Caco-2 (cell line): ENCODE measurements at regions not wholly inside any gene's neighbourhood (a gene's known extent, or its start where the extent isn't known, plus 50 kb on each side); places are given as distances from the start of the nearest gene placed in this dataset.

Experiments used
- BruUV-seq: library from RNA; stranded (reverse); fragments of 400-500 nt; replicated peaks from 2 replicates; lab custom pipeline; 2021; lab: Mats Ljungman, UMichigan
- CTCF ChIA-PET: fragments of 300-600 bp; sonication (Branson Sonifier 250); formaldehyde crosslinking; loops from one replicate; lab custom pipeline; 2022; ENCODE audit warnings: antibody characterized with exemption; lab: Charles Lee
- POLR2A ChIA-PET: fragments of 300-600 bp; sonication (Branson Sonifier 250); formaldehyde crosslinking; loops from one replicate; lab custom pipeline; 2022; ENCODE audit warnings: antibody characterized with exemption; lab: Charles Lee
- DNase-seq, 2 experiments: peaks; one replicate each; pipeline versions ENCODE4 v3.0.0 to v3.0.0-alpha.2; 2020 to 2022
- H3K27me3 ChIP-seq: replicated peaks from 2 replicates; pipeline ENCODE4 v1.6.0; 2011; ENCODE audit warnings: low read length; ENCODE audit not compliant: control insufficient read depth, insufficient read depth
- H3K36me3 ChIP-seq: 2 replicates; pipeline ENCODE4 v1.5.1; 2011; ENCODE audit warnings: low read length; ENCODE audit not compliant: control insufficient read depth, insufficient read depth
- H3K4me1 ChIP-seq: fragments of 250-450 bp; sonication (Bioruptor Pico); 2 replicates; pipeline ENCODE4 v1.5.1; 2020; ENCODE audit warnings: mild to moderate bottlenecking
- H3K4me3 ChIP-seq: 2 replicates; pipeline ENCODE4 v1.5.1; 2011; ENCODE audit warnings: low read depth, mild to moderate bottlenecking, control low read depth, low read length
- H3K9me3 ChIP-seq: fragments of 250-450 bp; sonication (Bioruptor Pico); 2 replicates; pipeline ENCODE4 v1.5.1; 2020; ENCODE audit warnings: mild to moderate bottlenecking, moderate library complexity
- H3K27ac Mint-ChIP-seq: one replicate; pipeline ENCODE4 v1.8.0; 2022; ENCODE audit warnings: mixed read lengths; ENCODE audit not compliant: unreplicated experiment
- H3K27me3 Mint-ChIP-seq: one replicate; pipeline ENCODE4 v1.8.0; 2022; ENCODE audit warnings: mixed read lengths; ENCODE audit not compliant: insufficient read depth, unreplicated experiment
- H3K36me3 Mint-ChIP-seq: one replicate; pipeline ENCODE4 v1.8.0; 2022; ENCODE audit warnings: mild to moderate bottlenecking, mixed read lengths; ENCODE audit not compliant: insufficient read depth, unreplicated experiment
- H3K4me1 Mint-ChIP-seq: one replicate; pipeline ENCODE4 v1.8.0; 2022; ENCODE audit warnings: low read depth, mixed read lengths; ENCODE audit not compliant: unreplicated experiment
- H3K4me3 Mint-ChIP-seq: one replicate; pipeline ENCODE4 v1.8.0; 2022; ENCODE audit warnings: mild to moderate bottlenecking, moderate library complexity, mixed read lengths; ENCODE audit not compliant: unreplicated experiment
- H3K9me3 Mint-ChIP-seq: one replicate; pipeline ENCODE4 v1.8.0; 2022; ENCODE audit warnings: mixed read lengths; ENCODE audit not compliant: unreplicated experiment
- intact Hi-C: fragments of 100-400 bp; cut with micrococcal nuclease; formaldehyde crosslinking; loops from one replicate; pipeline ENCODE4 v1.10.0; 2022; ENCODE audit not compliant: unreplicated experiment
- TF ChIP-seq, protein P1 (sequence below), 2 experiments: fragments of 200-600 bp in 1 of 2; IDR thresholded peaks; 1 replicate in 1 of 2; 2 replicates in 1 of 2; pipeline versions ENCODE4 v1.5.1 to v1.8.0; 2011 to 2022; ENCODE audit warnings: antibody characterized with exemption in 1 of 2, control low read depth in 1 of 2, inconsistent platforms in 1 of 2, low read depth in 1 of 2, low read length in 1 of 2, mild to moderate bottlenecking in 1 of 2, moderate library complexity in 1 of 2; ENCODE audit not compliant: insufficient read depth in 1 of 2, severe bottlenecking in 1 of 2, unreplicated experiment in 1 of 2

GRCh38 chr4:60250657-60251056 is 949.5 kb upstream of the ADGRL3 start:
- H3K27ac Mint-ChIP-seq: no peak overlapping the region

GRCh38 chr4:60259781-60260180 is 940.3 kb upstream of the ADGRL3 start:
- ChIA-PET CTCF (no interaction called here), POLR2A (no interaction called here)
- Histone ChIP-seq H3K4me1 (no peaks in the 10 kb centered on the region), H3K27me3 (no peaks in the 10 kb centered on the region), H3K9me3 (no peaks in the 10 kb centered on the region), H3K4me3 (no peak overlapping the region), H3K36me3 (no peaks in the 10 kb centered on the region)
- no peaks in the 10 kb centered on the region for H3K27me3 Mint-ChIP-seq
- no peaks in the 10 kb centered on the region for H3K4me1 Mint-ChIP-seq
- no peak for DNase-seq
- H3K4me3 Mint-ChIP-seq: no peak overlapping the region
- H3K27ac Mint-ChIP-seq: no peak overlapping the region
- no peaks in the 10 kb centered on the region for H3K36me3 Mint-ChIP-seq
- TF ChIP-seq, protein P1, sequence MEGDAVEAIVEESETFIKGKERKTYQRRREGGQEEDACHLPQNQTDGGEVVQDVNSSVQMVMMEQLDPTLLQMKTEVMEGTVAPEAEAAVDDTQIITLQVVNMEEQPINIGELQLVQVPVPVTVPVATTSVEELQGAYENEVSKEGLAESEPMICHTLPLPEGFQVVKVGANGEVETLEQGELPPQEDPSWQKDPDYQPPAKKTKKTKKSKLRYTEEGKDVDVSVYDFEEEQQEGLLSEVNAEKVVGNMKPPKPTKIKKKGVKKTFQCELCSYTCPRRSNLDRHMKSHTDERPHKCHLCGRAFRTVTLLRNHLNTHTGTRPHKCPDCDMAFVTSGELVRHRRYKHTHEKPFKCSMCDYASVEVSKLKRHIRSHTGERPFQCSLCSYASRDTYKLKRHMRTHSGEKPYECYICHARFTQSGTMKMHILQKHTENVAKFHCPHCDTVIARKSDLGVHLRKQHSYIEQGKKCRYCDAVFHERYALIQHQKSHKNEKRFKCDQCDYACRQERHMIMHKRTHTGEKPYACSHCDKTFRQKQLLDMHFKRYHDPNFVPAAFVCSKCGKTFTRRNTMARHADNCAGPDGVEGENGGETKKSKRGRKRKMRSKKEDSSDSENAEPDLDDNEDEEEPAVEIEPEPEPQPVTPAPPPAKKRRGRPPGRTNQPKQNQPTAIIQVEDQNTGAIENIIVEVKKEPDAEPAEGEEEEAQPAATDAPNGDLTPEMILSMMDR (IDR thresholded peaks at IDR 0.05; ENCODE audit: insufficient read depth in 1 of 2, low read depth in 1 of 2, low read length in 1 of 2, severe bottlenecking in 1 of 2, unreplicated experiment in 1 of 2): no peak
- no peaks in the 10 kb centered on the region for H3K9me3 Mint-ChIP-seq
- no TSS peak for BruUV-seq
- intact Hi-C loops: no loop called here

More at GRCh38 chr4:60250657-60251056, 949.5 kb upstream of the ADGRL3 start:
- Histone ChIP-seq H3K4me3 (no peak overlapping the region), H3K27me3 (no peaks in the 10 kb centered on the region), H3K9me3 (no peaks in the 10 kb centered on the region), H3K4me1 (no peaks in the 10 kb centered on the region), H3K36me3 (no peaks in the 10 kb centered on the region)
- H3K27me3 Mint-ChIP-seq: no peaks in the 10 kb centered on the region
- BruUV-seq: no TSS peak
- H3K4me3 Mint-ChIP-seq: no peak overlapping the region
- no peaks in the 10 kb centered on the region for H3K36me3 Mint-ChIP-seq
- CTCF ChIA-PET: no interaction called here
- TF ChIP-seq, protein P1 (IDR thresholded peaks at IDR 0.05; ENCODE audit: insufficient read depth in 1 of 2, low read depth in 1 of 2, low read length in 1 of 2, severe bottlenecking in 1 of 2, unreplicated experiment in 1 of 2): no peak
- H3K9me3 Mint-ChIP-seq: no peaks in the 10 kb centered on the region
- intact Hi-C loops: no loop called here
- POLR2A ChIA-PET: no interaction called here
- no peaks in the 10 kb centered on the region for H3K4me1 Mint-ChIP-seq
- DNase-seq: no peak

- H3K4me1 ChIP-seq: no peaks in the 10 kb centered on the region
- intact Hi-C loops: no loop called here
- no peaks in the 10 kb centered on the region for H3K4me1 Mint-ChIP-seq
- POLR2A ChIA-PET: no interaction called here
- no peaks in the 10 kb centered on the region for H3K27me3 Mint-ChIP-seq
- H3K27ac Mint-ChIP-seq: no peak overlapping the region
- no peaks in the 10 kb centered on the region for H3K27me3 ChIP-seq
- TF ChIP-seq, protein P1 (IDR thresholded peaks at IDR 0.05; ENCODE audit: insufficient read depth in 1 of 2, low read depth in 1 of 2, low read length in 1 of 2, severe bottlenecking in 1 of 2, unreplicated experiment in 1 of 2): no peak
- DNase-seq: no peak
- H3K4me3 Mint-ChIP-seq: no peak overlapping the region
- no TSS peak for BruUV-seq
- H3K9me3 Mint-ChIP-seq: no peaks in the 10 kb centered on the region
- H3K36me3 ChIP-seq: no peaks in the 10 kb centered on the region
- CTCF ChIA-PET: no interaction called here
- no peak overlapping the region for H3K4me3 ChIP-seq
- no peaks in the 10 kb centered on the region for H3K36me3 Mint-ChIP-seq
- H3K9me3 ChIP-seq: no peaks in the 10 kb centered on the region
These were observed 933.6 kb upstream of the ADGRL3 start for GRCh38 chr4:60266505-60266904.
